ENCODE measurements at regions not wholly inside any gene's neighbourhood (a gene's known extent, or its start where the extent isn't known, plus 50 kb on each side); places are given as distances from the start of the nearest gene placed in this dataset.

DNA sequence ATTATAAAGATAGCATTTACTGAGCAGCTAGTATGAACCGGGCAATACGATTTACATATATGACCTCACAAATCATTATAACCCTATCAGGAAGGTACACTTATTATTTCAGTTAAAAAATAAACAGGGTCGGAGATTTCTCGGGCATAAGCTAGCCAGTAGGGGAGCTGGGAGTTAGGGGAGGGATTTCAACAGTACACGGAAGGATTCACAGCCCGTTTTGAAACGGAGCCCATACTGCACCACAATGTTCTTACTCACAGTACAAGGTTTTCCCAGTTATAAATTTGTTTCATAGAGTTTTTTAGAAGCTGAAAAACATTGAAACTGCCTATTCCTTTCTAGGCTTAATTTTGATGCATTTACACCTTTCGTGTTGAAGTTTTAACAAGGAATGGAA lies 607.1 kb downstream of the HDGFL1 start:
- no peak for TF ChIP-seq POLR2A (IDR thresholded peaks at IDR 0.05)
- TF ChIP-seq, protein P1, sequence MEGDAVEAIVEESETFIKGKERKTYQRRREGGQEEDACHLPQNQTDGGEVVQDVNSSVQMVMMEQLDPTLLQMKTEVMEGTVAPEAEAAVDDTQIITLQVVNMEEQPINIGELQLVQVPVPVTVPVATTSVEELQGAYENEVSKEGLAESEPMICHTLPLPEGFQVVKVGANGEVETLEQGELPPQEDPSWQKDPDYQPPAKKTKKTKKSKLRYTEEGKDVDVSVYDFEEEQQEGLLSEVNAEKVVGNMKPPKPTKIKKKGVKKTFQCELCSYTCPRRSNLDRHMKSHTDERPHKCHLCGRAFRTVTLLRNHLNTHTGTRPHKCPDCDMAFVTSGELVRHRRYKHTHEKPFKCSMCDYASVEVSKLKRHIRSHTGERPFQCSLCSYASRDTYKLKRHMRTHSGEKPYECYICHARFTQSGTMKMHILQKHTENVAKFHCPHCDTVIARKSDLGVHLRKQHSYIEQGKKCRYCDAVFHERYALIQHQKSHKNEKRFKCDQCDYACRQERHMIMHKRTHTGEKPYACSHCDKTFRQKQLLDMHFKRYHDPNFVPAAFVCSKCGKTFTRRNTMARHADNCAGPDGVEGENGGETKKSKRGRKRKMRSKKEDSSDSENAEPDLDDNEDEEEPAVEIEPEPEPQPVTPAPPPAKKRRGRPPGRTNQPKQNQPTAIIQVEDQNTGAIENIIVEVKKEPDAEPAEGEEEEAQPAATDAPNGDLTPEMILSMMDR (IDR thresholded peaks at IDR 0.05): no peak
- Histone ChIP-seq H3K27ac (no peak overlapping the region), H3K4me1 (peaks cover 7 to 12% of the 10 kb centered on the region in 2 donors), H3K9me3 (no peaks in the 10 kb centered on the region), H3K4me3 (replicated peaks in 1 of 3) (no peak overlapping the region), H3K36me3 (no peaks in the 10 kb centered on the region), H3K27me3 (no peaks in the 10 kb centered on the region)
- no peak for DNase-seq
- intact Hi-C loops (cut with DNase I): no loop called here
- WGBS, 2 donors: 92 to 96% methylated on average over 8 of the region's 8 CpGs

DNA sequence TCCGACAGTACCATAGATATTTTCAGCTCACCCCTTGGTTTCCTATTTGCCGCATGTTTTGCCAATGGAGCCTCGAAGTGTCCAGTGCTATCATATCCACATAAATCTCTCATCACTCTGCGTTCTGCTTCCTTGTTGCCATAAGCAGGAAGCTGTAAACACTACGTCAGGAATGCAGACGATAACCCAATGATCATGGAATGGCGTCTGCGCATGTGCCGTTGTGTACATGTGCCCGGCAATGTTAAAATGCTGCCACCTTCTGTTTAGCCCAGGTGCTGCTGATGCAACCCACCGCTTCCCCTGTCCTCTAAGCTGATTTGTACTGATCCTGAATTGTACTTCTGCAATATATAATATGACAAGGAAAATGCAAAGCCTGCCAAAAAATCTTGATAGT lies 607.5 kb downstream of the HDGFL1 start:
- no peaks in the 10 kb centered on the region for H3K36me3 ChIP-seq
- intact Hi-C loops (cut with DNase I): no loop called here
- H3K4me1 ChIP-seq: peaks cover 7 to 13% of the 10 kb centered on the region in 2 donors
- no peak overlapping the region for H3K4me3 ChIP-seq (replicated peaks in 1 of 3)
- H3K27ac ChIP-seq: no peak overlapping the region
- DNase-seq: no peak
- 91% methylated on average over 11 of the region's 11 CpGs for WGBS, 2 donors
- no peaks in the 10 kb centered on the region for H3K9me3 ChIP-seq
- no peaks in the 10 kb centered on the region for H3K27me3 ChIP-seq
- TF ChIP-seq, protein P1 (IDR thresholded peaks at IDR 0.05): no peak
- TF ChIP-seq POLR2A (IDR thresholded peaks at IDR 0.05): no peak

DNA sequence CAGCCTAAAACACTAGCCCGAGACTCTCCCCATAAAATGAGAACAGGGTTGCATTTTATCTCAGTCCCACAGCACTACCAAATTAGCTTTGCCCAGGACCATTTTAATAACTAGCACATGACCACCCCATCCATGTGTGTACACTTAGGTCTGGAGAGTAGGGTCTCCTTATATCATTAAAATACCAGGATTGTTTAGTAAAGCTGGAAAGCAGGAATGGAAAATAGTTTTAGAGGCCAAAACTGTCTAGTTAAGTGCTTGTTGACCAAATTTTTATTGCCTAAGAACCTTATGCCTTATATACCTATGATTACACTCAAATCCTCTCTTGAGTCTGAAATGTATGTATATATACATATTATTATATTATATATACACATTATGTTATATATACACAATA lies 608.4 kb downstream of the HDGFL1 start:
- 80 to 90% methylated on average over 1 of the region's 1 CpG for WGBS, 2 donors
- no peak for DNase-seq
- H3K9me3 ChIP-seq: no peaks in the 10 kb centered on the region

DNA sequence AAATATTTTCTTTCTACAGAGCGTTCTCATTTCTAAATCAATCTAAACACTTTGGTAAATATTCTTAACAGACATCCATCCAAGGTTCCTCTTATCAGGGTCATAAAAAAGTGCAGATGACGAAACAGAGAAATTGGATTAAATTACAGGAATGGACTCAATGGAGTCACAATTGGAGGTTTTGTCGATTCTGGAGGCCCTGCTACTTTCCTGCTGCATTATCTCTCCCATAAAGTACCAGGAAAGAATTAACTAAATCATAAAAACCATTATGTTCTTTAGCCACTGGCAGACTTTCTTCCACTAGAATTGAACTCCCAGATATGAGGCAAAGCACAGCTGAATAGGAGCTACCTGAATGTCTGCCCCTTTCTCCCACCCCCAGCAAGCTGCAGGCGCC lies 610.6 kb downstream of the HDGFL1 start:
- Histone ChIP-seq H3K4me3 (replicated peaks in 1 of 3) (no peak overlapping the region), H3K27me3 (no peaks in the 10 kb centered on the region), H3K36me3 (no peaks in the 10 kb centered on the region), H3K27ac (no peak overlapping the region), H3K9me3 (no peaks in the 10 kb centered on the region), H3K4me1 (peaks cover 7 to 13% of the 10 kb centered on the region in 2 donors)
- 93 to 94% methylated on average over 4 of the region's 4 CpGs for WGBS, 2 donors
- intact Hi-C loops (cut with DNase I): no loop called here
- TF ChIP-seq, protein P1 (IDR thresholded peaks at IDR 0.05): no peak
- TF ChIP-seq POLR2A (IDR thresholded peaks at IDR 0.05): no peak
- DNase-seq: no peak

More for the DNA sequence above, 608.4 kb downstream of the HDGFL1 start:
- no peak overlapping the region for H3K27ac ChIP-seq
- no peak overlapping the region for H3K4me3 ChIP-seq (replicated peaks in 1 of 3)
- H3K4me1 ChIP-seq: peaks cover 7 to 13% of the 10 kb centered on the region in 2 donors
- TF ChIP-seq, protein P1 (IDR thresholded peaks at IDR 0.05): no peak
- no peak for TF ChIP-seq POLR2A (IDR thresholded peaks at IDR 0.05)
- H3K27me3 ChIP-seq: no peaks in the 10 kb centered on the region
- no peaks in the 10 kb centered on the region for H3K36me3 ChIP-seq
- intact Hi-C loops (cut with DNase I): no loop called here

DNA sequence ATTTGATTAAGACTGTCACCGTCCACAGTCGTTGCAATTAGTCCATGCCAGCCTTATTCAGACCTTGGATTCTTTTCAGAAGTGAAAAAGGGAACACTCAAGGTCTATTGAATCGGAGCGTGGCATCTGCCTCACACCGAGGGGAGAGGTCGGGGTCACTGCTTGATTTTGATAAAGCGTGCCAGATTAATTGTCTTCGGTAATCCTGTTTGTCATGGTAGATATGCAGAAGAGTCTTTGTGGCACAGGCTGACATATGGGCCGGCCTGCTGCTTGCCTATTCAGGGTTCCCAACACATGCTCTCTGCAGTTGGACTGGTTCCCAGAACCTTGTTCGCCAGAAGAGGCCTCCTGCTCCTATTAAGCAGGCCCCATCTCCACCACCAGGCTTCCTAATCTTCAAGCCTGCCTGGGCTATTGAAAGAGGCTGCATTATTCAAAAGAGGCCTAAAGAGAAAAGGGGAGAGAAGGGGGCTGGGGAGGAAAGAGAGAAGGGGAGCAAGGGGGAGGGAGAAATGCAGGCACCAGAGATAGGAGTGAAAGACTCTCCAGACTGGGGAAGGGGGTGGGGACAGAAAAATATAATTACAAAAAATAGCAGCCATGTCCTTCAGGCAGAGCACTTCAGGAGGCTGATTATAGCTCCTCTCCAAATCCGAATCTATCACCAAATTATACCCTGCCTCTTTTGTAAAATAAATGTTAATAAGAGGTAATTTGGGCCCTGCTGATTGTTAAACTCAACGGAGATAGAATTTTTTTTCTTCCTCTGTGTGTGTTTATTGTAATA lies 611.3 kb downstream of the HDGFL1 start:
- Histone ChIP-seq H3K36me3 (no peaks in the 10 kb centered on the region), H3K4me3 (replicated peaks in 1 of 3) (no peak overlapping the region), H3K27ac (peak overlapping the region in 1 of 3 donors; percentile 35), H3K4me1 (peaks cover 7 to 13% of the 10 kb centered on the region in 2 donors), H3K9me3 (no peaks in the 10 kb centered on the region), H3K27me3 (no peaks in the 10 kb centered on the region)
- 40 to 52% methylated on average over 12 of the region's 12 CpGs for WGBS, 2 donors
- intact Hi-C loops (cut with DNase I): no loop called here
- peak; percentile 83 to 85 for DNase-seq
- no peak for TF ChIP-seq POLR2A (IDR thresholded peaks at IDR 0.05)
- TF ChIP-seq, protein P1 (IDR thresholded peaks at IDR 0.05): peak in 3 of 6 experiments; percentile 17 to 32 (median 22)

Measured in thyroid gland (tissue), 4 donors.